HL-60 (cell line): ENCODE measurements at regions not wholly inside any gene's neighbourhood (a gene's known extent, or its start where the extent isn't known, plus 50 kb on each side); places are given as distances from the start of the nearest gene placed in this dataset.

Source experiments
- CTCF ChIP-seq: IDR thresholded peaks from one replicate; pipeline ENCODE4 v1.5.1; 2011; ENCODE audit warnings: low read length, control low read depth, inconsistent platforms; ENCODE audit not compliant: insufficient read depth
- POLR2AphosphoS5 ChIP-seq: IDR thresholded peaks from 2 replicates; pipeline ENCODE4 v1.6.1; 2012; ENCODE audit warnings: low read depth

GRCh38 chr17:31744511-31744951 lies 114.5 kb downstream of the COPRS start:
- TF ChIP-seq CTCF = no peak
- no peak for TF ChIP-seq POLR2AphosphoS5
